Transverse colon (tissue), 4 donors: ENCODE measurements at regions not wholly inside any gene's neighbourhood (a gene's known extent, or its start where the extent isn't known, plus 50 kb on each side); places are given as distances from the start of the nearest gene placed in this dataset.

ENCODE experiments used
- DNase-seq: peaks from one replicate; pipeline ENCODE4 v3.0.0-alpha.2; 2019
- H3K27ac ChIP-seq, 4 donors: fragments of 200-600 bp; sonication (generic); 2 replicates each; pipeline ENCODE4 v1.5.1; 2016 to 2018; ENCODE audit warnings: inconsistent platforms in 4 of 4
- H3K27me3 ChIP-seq: fragments of 200-600 bp; sonication (generic); 2 replicates; pipeline ENCODE4 v1.5.1; 2017; ENCODE audit warnings: inconsistent platforms
- H3K36me3 ChIP-seq, 4 donors: fragments of 200-600 bp; sonication (generic); 2 replicates each; pipeline ENCODE4 v1.5.1; 2017 to 2019; ENCODE audit warnings: inconsistent platforms in 4 of 4
- H3K4me1 ChIP-seq, 4 donors: fragments of 200-600 bp; sonication (generic); 2 replicates each; pipeline ENCODE4 v1.5.1; 2017 to 2020; ENCODE audit warnings: inconsistent platforms in 4 of 4
- H3K4me3 ChIP-seq, 4 donors: fragments of 200-600 bp; sonication (generic); 1 replicate in 1 of 4; 2 replicates in 3 of 4; pipeline versions ENCODE4 v1.5.1 to v1.6.1; 2017 to 2019; ENCODE audit warnings: inconsistent platforms in 4 of 4
- H3K9me3 ChIP-seq, 2 donors: fragments of 200-600 bp; sonication (generic); 2 replicates each; pipeline ENCODE4 v1.5.1; 2017 to 2019; ENCODE audit warnings: inconsistent platforms in 2 of 2
- EP300 ChIP-seq: sonication (generic); formaldehyde crosslinking; IDR thresholded peaks from one replicate; pipeline ENCODE4 v1.6.1; 2017; ENCODE audit warnings: antibody characterized with exemption, low read depth
- POLR2A ChIP-seq: fragments of 450-650 bp; IDR thresholded peaks from one replicate; pipeline ENCODE4 v1.6.1; 2016; ENCODE audit warnings: antibody characterized with exemption, mild to moderate bottlenecking, moderate library complexity
- POLR2AphosphoS5 ChIP-seq, 3 donors: sonication (generic); formaldehyde crosslinking; IDR thresholded peaks; one replicate each; pipeline ENCODE4 v1.6.1; 2016; ENCODE audit warnings: antibody characterized with exemption in 3 of 3
- WGBS, 2 donors: methylation state at CpG; one replicate each; pipeline ENCODE4 v1.1.5; 2018; ENCODE audit warnings: low coverage in 1 of 2; 5-methylcytosine and 5-hydroxymethylcytosine counted together
- in situ Hi-C, 4 donors: fragments of 200-750 bp; cut with MboI; loops; one replicate each; pipeline versions ENCODE4 v1.15.0 to v1.15.1; 2017; ENCODE audit warnings: low sequenced_read_pairs in 3 of 4, low pct_ligation_motif_present in 1 of 4, low pct_unique_long_range_greater_than_20kb in 1 of 4
- intact Hi-C: fragments of 100-400 bp; cut with DNase I; formaldehyde crosslinking; loops from one replicate; pipeline ENCODE4 v1.15.1; 2023; ENCODE audit warnings: low total_unique reads
- TF ChIP-seq, protein P1 (sequence below), 5 experiments: fragments of 200-600 bp in 3 of 5; fragments of 450-650 bp in 2 of 5; sonication (generic) in 3 of 5; IDR thresholded peaks; 1 replicate in 2 of 5; 2 replicates in 3 of 5; pipeline ENCODE4 v1.5.1; 2016 to 2017; ENCODE audit warnings: antibody characterized with exemption in 5 of 5, inconsistent platforms in 3 of 5, mild to moderate bottlenecking in 2 of 5, moderate library complexity in 1 of 5

DNA sequence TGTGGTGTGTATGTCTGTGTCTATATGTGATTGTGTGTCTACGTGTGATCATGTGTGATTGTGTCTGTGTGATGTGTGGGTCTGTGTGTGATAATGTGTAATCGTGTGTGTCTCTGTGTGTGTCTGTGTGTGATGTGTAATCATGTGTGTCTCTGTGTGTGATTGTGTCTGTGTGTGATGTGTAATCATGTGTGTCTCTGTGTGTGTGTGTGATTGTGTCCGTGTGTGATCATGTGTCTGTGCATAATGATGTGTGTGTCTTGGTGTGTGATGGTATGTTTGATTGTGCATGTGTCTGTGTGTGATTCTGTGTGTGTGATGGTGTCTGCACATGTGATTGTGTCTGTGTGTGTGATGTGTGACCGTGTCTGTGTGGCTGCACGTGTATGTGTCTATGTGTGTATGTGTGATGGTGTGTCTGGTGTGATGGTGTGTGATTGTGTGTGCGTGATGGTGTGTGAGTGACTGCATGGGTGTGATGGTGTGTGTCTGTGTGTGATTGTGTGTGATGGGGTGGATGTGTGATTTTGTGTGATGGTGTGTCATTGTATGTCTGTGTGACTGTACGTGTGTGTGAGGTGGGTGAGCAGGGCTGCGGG is 78.9 kb downstream of the RTP5 start:
- no peak for TF ChIP-seq EP300
- no peak for TF ChIP-seq POLR2AphosphoS5 (IDR thresholded peaks at IDR 0.05)
- no peak for TF ChIP-seq POLR2A
- TF ChIP-seq, protein P1, sequence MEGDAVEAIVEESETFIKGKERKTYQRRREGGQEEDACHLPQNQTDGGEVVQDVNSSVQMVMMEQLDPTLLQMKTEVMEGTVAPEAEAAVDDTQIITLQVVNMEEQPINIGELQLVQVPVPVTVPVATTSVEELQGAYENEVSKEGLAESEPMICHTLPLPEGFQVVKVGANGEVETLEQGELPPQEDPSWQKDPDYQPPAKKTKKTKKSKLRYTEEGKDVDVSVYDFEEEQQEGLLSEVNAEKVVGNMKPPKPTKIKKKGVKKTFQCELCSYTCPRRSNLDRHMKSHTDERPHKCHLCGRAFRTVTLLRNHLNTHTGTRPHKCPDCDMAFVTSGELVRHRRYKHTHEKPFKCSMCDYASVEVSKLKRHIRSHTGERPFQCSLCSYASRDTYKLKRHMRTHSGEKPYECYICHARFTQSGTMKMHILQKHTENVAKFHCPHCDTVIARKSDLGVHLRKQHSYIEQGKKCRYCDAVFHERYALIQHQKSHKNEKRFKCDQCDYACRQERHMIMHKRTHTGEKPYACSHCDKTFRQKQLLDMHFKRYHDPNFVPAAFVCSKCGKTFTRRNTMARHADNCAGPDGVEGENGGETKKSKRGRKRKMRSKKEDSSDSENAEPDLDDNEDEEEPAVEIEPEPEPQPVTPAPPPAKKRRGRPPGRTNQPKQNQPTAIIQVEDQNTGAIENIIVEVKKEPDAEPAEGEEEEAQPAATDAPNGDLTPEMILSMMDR (IDR thresholded peaks at IDR 0.05) = no peak
- Histone ChIP-seq H3K27ac (no peak overlapping the region), H3K9me3 (no peaks in the 10 kb centered on the region), H3K27me3 (no peaks in the 10 kb centered on the region), H3K4me3 (no peak overlapping the region), H3K36me3 (no peaks in the 10 kb centered on the region), H3K4me1 (peaks cover 0 to 7% (median 7%) of the 10 kb centered on the region in 4 donors)
- in situ Hi-C loops (no loop called here), intact Hi-C loops (no loop called here)
- 86 to 89% methylated on average over 4 to 8 of the region's 8 CpGs for WGBS, 2 donors
- DNase-seq = no peak

DNA sequence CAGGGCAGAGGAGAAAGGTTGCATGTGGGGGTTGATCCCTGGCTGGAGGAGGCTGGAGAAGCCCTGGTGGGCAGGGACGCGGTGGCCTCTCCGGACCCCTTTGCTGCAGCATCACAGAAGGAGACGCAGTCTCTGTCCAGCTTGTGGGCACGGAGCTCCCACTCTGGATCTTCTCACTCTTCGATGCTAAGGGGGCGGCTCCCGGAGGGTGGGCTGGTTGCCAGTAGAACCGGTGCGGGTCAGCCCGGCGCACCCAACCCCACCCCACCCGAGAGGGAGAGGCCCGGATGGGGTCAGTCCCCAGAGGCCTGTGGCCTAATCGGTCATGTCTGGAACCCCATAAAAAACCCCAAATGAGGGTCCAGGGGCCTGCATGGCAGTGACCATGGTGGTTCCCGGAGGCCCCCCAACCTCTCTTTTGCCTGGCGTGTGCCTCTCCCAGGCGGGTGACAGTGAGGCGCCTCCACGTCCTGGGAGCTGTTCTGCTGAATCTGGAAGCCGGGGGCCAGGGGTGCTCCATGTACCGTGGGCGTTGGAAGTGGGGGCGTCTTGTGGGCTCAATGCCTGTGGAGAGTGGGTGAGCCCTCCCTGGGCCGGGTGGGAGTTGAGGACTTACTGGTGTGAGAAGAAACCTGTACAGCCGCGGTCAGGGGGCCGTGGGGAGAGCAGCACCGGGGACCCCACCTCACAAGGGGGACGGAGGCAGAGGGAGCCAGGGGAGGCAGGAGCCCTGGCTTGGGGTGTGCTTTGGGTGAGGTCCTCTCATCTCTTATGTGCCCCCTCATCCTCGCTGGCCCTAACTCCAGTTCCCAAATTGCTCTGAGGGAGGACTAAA is 79.6 kb downstream of the RTP5 start:
- Histone ChIP-seq H3K4me1 (peaks cover 0 to 7% (median 7%) of the 10 kb centered on the region in 4 donors), H3K27me3 (no peaks in the 10 kb centered on the region), H3K4me3 (no peak overlapping the region), H3K27ac (no peak overlapping the region), H3K9me3 (no peaks in the 10 kb centered on the region), H3K36me3 (no peaks in the 10 kb centered on the region)
- 85 to 88% methylated on average over 3 to 30 of the region's 31 CpGs for WGBS, 2 donors
- DNase-seq = no peak
- in situ Hi-C loops = no loop called here
- intact Hi-C loops = no loop called here
- TF ChIP-seq, protein P1 (IDR thresholded peaks at IDR 0.05) = no peak
- no peak for TF ChIP-seq EP300
- no peak for TF ChIP-seq POLR2AphosphoS5 (IDR thresholded peaks at IDR 0.05)
- TF ChIP-seq POLR2A = no peak

DNA sequence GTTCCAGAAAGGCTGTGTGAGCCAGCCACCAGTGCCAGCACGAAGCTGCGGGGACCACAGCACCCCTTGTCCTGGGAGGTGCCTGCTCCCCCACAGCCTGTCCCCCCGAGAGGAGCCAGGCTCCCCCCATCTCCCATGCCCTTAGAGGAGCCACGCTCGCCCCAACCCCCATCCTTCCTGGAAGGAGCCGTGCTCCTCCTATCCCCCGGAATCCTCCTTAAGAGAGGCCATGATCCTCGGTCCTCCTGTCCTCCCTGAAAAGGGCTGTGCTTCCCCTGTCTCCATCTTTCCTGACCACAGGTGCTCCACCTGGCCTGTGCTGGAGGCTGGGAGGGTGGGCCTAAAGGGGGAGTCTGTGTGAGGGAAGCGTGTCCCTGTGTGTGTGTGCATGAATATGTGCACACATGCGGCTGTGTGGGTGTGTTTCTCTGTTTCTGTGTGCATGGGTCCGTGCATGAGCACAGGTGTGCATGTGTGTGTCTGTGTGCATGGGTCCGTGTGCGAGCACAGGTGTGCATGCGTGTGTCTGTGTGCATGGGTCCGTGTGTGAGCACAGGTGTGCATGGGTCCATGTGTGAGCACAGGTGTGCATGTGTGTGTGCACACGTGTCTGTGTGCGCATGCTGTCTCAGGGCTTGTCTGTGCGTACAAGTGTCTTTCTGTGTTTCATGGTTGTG is 80.3 kb downstream of the RTP5 start:
- Histone ChIP-seq H3K9me3 (no peaks in the 10 kb centered on the region), H3K27me3 (no peaks in the 10 kb centered on the region), H3K4me1 (peaks cover 0 to 7% (median 7%) of the 10 kb centered on the region in 4 donors), H3K27ac (no peak overlapping the region), H3K36me3 (no peaks in the 10 kb centered on the region), H3K4me3 (no peak overlapping the region)
- TF ChIP-seq, protein P1 (IDR thresholded peaks at IDR 0.05) = no peak
- no peak for TF ChIP-seq EP300
- TF ChIP-seq POLR2AphosphoS5 (IDR thresholded peaks at IDR 0.05) = no peak
- TF ChIP-seq POLR2A = no peak
- intact Hi-C loops = no loop called here
- no peak for DNase-seq
- in situ Hi-C loops = no loop called here
- 80 to 91% methylated on average over 1 to 17 of the region's 18 CpGs for WGBS, 2 donors
